HG02852 (cell line): ENCODE measurements at regions not wholly inside any gene's neighbourhood (a gene's known extent, or its start where the extent isn't known, plus 50 kb on each side); places are given as distances from the start of the nearest gene placed in this dataset.
"Not testable (repeated sequence)": the region's sequence is repeated elsewhere in the genome, so short reads cannot be mapped to it uniquely, and the experiment has no call there.

Experiments used
- ATAC-seq: cut with Tn5 transposase; IDR thresholded peaks from one replicate; pipeline ENCODE4 v1.9.1; 2021; ENCODE audit warnings: mild to moderate bottlenecking, moderate library complexity; ENCODE audit not compliant: unreplicated experiment

DNA sequence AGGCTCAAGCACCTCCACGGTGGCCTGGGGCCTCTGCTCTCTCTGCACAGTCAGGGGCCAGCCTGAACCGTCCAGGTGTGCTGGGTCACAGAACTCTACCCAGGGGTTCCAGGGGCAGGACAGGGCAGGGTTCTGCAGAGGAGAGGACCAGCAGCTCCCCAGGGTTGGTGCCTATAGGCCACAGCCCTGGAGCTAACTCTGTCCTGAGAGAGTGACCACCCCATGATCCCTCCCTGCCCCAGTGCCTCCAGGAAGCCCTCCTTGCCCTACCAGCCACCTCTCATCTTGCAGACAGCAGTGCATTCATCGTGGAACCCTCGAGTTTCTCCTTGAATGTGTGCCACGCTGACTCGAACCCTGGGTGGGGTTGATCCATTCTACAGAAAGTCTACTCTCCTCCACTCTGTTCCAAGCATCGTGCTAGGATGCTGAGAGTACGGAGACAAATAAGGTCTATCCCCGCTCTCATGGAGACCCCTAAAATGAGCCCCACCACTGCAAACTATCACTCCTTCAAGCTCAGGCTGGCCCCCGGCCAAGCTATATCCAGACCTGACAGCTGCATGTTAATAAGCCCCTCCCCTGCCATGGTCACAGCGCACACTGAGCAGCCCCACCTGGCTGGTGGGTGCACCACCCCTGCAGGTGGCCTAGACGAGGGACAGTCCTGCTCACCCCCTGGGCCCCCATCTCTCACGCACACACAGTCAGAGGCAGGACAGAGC, 138.1 kb upstream of the FOXD4L5 start:
- ATAC-seq: not testable (repeated sequence)

DNA sequence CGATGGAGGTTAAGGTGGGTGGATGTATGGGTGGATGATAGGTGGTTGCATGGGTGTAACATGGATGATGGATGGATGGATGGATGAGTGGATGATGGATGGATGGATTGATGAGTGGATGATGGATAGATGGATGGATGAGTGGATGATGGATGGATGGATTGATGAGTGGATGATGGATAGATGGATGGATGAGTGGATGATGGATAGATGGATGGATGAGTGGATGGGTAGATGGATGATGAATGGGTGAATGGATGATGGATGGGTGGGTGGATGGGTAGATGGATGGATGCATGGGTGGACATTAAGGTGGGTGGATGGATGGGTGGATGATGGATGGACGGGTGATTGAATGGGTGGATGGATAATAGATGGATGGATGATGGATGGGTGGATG, 136.5 kb upstream of the FOXD4L5 start:
- ATAC-seq: not testable (repeated sequence)

DNA sequence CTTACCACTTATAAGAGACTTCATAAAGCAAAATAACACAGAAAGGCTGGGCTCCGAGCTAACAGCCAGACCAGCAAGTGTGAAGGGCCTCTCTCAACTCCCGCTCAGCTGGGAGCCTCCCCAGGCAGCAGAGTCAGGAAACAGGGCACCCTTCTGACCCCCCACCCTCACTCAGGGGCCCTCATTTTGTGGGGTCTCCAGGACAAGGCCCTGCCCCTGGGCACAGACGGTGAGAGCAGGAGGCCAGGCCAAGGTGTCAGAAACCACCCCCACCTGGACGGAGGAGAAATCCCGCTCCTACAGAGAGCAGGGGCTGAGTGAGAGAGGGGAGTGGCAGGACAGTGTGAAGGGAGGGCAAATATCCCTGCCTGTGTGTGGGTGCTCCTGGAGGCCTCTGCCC, 135.8 kb upstream of the FOXD4L5 start:
- ATAC-seq: no peak

DNA sequence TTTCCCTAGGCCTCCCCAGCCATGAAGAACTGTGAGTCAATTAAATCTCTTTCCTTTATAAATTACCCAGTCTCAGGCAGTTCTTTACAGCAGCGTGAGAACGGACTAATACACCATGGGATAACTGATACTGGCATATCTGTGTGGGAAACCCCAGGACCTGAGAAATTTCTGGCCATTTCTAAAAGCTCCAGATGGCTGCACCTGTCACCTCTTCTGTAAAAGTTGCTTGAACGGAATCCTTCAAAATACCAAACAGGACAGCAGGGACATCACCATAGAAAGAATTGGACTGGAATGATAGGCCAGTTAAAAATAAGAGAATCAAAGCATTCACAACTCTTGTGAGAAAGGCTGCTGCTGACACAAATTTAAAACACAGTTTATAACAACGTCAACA, 134.0 kb upstream of the FOXD4L5 start:
- not testable (repeated sequence) for ATAC-seq

DNA sequence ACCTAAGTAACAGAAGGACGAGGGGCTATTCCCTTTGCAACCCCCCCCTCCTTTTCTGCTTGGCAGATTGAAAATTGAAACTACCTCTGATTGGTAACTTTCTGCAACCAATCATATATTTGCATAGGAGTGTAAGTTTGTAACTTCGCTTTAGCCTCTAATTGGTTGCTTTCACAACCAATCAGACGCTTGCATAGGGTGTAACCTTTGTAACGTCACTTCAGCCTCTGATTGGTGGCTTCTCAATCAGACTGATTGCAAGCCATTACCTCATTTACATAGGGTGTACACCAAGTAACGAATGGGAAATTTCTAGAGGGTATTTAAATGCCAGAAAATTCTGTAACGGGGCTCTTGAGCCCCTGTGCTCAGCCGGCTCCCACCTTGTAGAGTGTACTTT, 131.9 kb upstream of the FOXD4L5 start:
- not testable (repeated sequence) for ATAC-seq

DNA sequence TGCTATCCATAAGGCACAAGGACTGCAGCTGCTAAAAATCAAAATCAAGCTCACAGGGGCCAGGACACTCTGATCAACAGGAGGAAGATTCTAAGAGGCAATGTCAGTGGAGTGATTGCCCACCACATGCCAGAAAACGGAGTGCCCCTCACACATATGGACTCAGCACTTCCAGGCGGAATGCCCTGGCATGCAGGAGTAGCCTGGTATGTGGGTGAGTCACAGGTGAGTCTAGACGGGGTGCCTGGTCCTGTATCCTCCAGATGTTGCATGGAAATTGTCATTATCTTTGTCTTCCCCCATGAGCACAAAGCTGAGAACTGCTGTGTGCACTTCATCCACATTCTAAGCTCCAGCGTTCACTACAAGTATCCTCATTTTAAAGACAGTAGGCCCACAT, 129.2 kb upstream of the FOXD4L5 start:
- not testable (repeated sequence) for ATAC-seq

DNA sequence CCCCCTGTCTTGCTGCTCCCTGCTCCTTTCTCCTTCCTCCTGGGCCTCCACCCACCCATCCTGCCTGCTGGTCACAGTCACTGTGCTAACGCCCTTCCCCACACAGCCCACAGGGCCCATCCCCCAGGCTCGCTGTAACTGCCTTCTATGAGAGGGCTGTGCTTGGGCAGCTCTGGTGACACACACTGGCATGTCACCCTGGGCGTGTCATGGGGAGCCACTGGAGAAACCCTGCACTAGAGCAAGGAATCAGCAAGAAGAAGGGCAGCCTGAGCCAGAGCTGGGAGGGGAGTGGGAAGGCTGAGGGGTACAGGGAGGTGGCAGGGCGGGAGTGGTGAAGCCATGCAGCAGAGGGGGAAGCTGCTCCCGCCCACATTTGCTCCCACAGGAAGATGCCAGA, 128.4 kb upstream of the FOXD4L5 start:
- not testable (repeated sequence) for ATAC-seq

DNA sequence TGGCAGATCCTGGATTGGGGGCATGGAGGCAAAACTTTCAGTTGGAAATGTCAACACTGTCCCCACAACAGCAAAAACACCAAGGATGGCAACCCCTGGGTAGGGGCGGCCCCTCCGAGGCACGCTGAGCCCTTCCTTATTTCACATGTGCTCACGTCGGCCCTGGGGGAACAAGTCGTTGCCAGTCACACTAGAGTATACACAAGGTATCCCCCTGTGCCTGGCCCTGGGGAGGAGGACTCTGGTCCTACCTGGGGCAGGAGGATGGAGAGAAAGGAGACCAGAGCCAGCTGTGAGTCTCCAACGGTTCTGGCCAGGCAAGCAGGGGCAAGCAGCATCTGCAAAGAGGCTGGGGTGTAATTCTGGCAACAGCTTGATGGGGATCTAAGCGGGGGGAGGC, 126.9 kb upstream of the FOXD4L5 start:
- no peak for ATAC-seq

DNA sequence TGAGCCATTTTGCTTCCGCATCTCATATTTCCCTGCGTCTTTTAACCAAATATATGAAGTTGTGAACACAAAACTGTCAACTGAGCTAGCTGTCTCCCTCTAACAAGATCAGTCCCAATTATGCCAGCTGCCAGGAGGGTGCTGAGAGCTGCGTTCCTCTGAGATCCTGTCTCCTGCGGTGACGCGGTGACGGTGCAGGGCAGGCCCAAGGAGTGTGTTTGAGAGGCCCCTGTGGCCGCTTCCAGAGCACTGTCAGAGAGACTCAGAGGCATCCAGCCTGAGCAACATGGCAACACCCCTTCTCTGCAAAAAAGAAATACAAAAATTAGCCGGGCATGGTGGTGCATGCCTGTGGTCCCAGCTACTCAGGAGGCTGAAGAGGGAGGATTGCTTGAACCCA, 126.3 kb upstream of the FOXD4L5 start:
- no peak for ATAC-seq

DNA sequence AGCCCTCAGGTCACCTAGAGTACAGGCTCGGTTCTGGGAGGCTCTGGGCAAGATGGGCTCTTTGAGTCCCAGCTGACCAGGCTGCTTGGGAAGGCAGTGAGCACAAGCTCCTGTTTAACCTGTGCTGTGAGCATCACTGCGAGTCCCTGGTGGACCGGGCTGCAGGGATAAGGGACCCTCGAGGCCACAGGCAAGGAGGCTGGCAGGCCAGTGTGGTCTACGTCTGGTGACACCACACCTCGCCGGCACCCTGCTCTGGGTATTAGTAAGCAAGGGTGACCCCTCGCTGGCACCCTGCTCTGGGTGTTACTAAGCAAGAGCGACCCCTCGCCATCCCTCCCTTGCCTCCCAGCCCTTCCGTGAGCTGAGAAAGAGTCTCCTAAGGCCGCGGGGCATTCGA, 125.9 kb upstream of the FOXD4L5 start:
- ATAC-seq: no peak

DNA sequence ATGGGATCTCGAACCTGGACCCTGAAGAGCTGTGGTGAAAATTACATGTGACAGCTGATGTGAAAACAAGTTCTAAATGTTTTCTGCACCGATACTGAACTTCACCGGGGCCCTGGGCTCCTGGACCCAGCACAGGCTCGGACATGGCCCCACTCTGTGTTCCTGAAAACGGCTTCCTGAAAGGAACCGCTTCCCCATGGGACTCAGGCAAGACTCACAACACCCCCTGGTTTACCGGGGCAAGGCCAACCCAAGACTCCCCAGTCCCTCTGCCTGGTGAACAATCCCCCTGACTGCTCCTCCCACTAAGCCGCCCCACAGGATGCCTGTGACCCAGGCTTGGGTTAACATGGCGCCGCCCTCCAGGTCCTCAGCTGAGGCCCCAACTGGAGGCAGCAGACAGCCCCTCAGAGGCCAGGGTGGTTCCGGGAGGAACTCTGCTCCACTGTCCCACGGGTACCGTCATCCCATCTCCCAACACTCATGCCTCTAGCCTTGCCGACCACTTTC, 124.5 kb upstream of the FOXD4L5 start:
- ATAC-seq: no peak

DNA sequence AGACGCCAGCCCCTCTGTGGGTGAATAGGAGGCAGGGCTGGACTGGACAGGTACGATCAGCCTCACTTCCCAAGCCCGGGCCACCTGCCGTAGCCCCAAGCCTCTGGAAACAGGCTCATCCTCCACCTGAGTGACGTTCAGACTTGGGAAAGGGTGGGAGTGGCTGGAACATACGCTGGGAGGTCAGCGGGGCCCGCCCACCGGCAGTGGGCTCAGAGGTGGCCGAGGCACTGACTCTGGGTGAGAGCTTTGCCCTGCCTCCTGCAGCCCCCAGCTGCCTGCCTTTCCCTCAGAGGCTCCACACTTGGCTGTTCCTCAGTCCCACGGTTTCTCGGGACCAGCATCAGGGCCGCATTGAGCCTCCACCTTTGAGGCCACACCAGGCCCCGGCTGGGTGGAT, 123.8 kb upstream of the FOXD4L5 start:
- not testable (repeated sequence) for ATAC-seq

DNA sequence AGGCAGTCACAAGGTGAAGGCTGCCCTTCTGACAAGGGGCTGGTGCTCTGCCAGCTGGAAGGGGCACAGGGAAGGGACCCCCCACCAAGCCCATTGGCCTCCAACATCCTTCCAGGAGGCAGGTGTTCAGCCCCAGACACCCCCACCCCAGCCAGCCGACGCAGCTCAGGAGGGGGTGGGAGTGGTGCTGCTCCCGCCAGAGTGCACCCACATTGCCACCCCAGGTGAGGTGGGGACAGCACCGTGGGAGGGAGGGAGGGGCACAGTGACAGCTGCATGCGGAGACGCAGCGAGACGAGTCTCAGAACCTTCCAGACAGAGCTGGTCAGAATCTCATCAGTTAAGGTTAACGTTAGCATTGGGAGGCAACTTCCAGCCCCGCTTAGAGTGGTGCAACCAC, 121.6 kb upstream of the FOXD4L5 start:
- ATAC-seq: not testable (repeated sequence)

DNA sequence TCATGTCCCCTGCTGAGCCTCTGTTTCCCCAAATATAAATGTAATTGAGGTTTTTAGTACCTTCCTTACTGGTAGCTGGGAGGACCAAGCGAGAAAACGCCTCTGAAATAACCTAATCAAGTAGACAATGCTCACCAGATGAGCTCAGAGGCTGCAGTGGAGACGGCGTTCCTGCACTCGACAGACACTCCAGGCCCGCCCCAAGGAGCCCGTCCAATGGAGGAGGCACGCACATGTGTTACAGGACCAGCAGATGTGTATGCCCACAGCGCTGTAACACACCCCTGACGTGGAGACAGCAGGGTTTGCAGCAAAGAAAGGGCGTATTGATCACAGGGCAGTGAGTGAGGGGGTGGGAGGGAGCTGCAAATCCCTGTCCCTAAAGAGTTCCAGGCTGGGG, 120.8 kb upstream of the FOXD4L5 start:
- not testable (repeated sequence) for ATAC-seq

DNA sequence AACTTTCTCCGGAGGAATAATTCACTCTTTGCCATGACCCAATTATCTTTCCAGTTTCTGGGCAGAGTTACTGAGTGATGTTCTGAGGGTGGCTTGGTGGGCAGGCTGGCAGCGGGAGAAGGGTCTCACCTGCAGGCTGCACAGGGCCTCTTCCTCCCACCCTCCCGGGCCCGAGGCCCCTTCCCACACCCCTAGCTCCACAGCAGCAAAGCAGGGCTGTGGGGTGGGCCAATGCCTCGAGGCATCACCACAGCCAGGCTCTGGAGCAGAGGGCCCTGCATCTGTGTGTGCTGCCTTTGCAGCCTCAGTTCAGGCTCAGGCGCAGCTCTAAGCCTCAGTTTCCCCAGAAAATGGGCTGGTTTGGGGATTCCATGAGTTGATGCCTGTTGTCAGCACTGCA, 120.2 kb upstream of the FOXD4L5 start:
- ATAC-seq: no peak

DNA sequence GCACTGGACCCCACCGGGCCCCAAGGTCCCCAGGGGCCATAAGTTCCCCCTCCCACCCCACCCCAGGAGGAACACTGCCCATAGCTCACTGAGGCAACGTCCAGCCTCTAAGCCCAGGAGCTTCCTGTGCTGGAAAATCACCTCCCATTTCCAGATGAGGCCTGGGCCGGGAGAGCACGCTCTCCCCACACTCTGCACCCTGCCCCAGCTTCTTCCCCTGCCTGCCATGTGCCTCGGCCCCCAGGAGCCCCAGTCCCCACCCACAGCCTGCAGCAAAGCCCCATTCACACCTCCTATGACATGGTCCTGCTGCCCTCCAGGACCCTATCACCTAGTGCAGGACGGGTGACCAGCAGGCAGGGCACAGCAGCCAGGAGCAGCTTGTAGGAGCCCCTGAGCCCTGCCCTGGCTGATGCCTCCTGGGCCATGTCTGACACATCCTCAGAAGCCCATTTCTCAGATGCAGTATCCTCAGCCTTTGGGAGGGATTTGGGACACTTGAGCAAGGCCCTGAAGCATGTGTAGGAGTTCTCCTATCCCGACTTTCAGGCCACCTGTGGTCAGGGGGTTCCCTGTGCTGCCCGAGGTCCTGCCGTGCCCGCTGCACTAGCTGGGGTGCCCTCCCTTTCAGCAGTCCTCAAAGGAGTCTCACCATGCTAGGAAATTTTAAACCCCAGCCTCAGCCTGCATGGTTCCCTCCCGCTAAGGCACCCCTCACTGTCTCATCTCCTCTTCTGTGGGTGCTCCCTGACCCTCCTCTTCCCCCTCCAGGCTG, 119.4 kb upstream of the FOXD4L5 start:
- ATAC-seq: no peak

DNA sequence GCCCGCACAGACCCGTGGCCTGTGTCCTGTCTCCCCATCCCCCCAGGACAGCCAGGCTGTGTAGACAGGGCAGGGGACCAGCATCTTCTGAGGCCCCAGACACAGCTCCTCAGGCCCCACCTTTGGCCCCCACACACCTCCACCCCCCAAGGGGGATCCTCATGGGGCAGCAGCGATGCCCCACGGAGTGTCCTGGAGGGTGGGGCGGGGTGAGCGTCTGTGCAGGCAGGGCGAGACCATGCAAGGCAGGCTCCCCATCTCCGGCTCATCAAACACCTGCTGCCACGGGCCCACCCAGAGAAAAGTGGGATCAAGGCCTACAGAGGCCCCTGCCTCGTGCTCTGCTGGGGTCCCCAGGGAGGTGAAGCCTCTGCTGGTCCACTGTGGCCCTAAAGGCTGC, 118.7 kb upstream of the FOXD4L5 start:
- ATAC-seq: no peak

DNA sequence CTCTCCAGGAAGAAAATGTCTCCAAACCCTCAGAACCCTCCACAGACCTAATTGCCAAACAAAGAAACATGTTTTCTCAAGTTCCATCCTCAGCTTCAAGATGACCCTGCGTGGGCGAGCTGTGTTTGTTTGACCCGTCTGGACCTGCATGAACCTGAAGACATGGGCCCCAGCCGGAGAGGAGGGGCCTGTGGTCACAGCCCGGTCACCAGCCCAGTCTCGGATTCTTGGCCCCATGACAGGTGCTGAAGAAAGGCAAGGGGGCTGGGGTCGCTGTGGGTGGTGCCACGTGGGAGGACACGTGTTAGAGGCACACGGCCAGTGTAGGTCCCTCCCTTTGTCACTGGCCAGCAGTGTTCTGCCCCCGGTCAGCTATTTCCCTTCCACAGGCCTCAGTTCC, 118.1 kb upstream of the FOXD4L5 start:
- not testable (repeated sequence) for ATAC-seq

DNA sequence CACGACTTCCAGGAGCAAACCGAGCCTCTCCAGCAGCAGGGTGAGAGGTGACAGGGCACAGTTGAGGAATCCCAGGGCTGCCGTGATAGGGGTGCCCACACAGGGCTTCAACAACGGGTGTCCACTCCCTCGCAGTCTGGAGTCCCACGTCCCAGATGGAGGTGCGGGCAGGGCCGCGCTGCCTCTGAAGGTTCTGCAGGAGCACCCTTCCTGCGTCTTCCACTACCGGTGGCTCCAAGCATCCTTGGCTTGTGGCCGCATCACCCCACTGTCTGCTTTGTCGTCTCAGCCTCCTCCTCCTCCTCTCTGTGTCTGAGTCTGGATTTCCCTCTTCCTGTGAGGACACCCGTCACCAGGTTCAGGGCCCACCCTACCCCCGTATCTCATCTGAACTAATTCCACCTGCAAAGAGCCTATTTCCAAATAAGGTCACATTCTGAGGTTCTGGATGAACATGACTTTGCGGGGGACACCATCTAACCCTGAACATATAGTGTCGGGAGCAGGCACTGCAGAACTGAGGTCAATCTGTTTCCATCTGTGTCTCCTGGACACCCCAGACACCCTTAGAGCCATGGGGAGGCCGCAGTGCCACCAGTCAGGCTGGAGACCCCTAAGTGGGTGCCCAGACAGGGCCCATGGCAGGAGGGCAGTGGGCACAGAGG, 117.3 kb upstream of the FOXD4L5 start:
- ATAC-seq: not testable (repeated sequence)

DNA sequence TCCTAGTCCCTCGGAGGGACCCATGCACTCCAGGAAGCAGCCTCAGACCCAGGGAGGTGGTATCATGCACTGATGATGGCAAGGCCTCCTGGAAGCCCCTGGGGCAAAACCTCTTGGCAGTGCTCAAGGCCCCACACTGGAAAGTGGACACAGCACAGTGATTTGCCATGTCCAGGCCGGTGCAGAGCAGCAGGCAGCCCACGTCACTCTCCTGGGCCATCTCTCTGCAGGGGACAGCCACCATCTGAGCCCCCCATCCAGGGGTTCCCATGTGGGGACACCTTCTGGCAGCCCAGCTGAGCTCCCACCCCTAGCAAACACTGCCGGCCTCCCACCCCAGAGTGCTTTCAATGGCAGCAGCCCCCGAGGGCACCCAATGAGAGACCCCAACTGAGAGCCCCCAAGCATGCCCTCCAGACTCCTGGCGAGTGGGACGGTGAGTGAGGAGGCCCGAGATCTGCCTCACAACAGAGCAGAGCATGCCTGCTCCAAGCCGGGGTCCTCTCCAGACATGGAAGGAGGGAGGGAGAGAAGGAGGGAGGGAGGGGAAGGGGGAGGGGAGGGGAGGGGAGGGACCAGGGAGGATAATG, 116.5 kb upstream of the FOXD4L5 start:
- not testable (repeated sequence) for ATAC-seq

DNA sequence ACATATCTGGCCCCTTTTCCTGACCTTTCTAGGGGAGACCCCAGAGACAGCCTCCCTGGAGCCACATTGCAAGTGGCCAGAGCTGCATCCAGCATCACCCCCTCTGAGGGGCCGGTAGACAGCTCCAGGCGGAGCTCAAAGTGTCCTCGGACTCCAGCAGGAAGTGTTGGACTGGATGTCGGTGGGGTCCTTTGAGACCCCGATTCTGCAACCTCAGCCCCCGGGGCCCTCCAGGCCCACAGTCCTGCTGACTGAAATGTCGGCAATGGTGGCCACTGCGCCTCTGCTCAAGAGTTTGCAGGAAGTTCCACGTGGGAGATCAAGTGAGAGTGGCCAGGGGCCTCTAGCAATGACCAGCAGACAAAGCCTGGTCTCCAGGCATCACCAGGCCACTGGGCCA, 115.9 kb upstream of the FOXD4L5 start:
- no peak for ATAC-seq
